GM21447 (cell line): ENCODE measurements at regions not wholly inside any gene's neighbourhood (a gene's known extent, or its start where the extent isn't known, plus 50 kb on each side); places are given as distances from the start of the nearest gene placed in this dataset.

Experiments used
- ATAC-seq: cut with Tn5 transposase; IDR thresholded peaks from one replicate; pipeline ENCODE4 v1.9.1; 2021; ENCODE audit not compliant: unreplicated experiment

- ATAC-seq, result no peak
Observed at GRCh38 chr2:126368758-126369157, 287.2 kb upstream of the GYPC start.

- no peak for ATAC-seq
Observed at GRCh38 chr2:126370201-126370600, 285.8 kb upstream of the GYPC start.

- no peak for ATAC-seq
Observed at GRCh38 chr2:126372406-126372805, 283.6 kb upstream of the GYPC start.

- no peak for ATAC-seq
Observed at GRCh38 chr2:126378176-126378575, 277.8 kb upstream of the GYPC start.

- ATAC-seq, result no peak
Observed at GRCh38 chr2:126381091-126381490, 274.9 kb upstream of the GYPC start.

GRCh38 chr2:126382998-126383397, 273.0 kb upstream of the GYPC start:
- ATAC-seq, result no peak

- no peak for ATAC-seq
Observed at GRCh38 chr2:126383800-126384199, 272.2 kb upstream of the GYPC start.

- ATAC-seq, result no peak
Observed at GRCh38 chr2:126385441-126385840, 270.5 kb upstream of the GYPC start.

- ATAC-seq, result no peak
Observed at GRCh38 chr2:126385983-126386382, 270.0 kb upstream of the GYPC start.

GRCh38 chr2:126389446-126389845, 266.5 kb upstream of the GYPC start:
- ATAC-seq, result no peak

GRCh38 chr2:126392889-126393288, 263.1 kb upstream of the GYPC start:
- ATAC-seq, result no peak

GRCh38 chr2:126399001-126399400, 257.0 kb upstream of the GYPC start:
- no peak for ATAC-seq

- ATAC-seq, result no peak
Observed at GRCh38 chr2:126403039-126403628, 252.8 kb upstream of the GYPC start.

GRCh38 chr2:126406267-126406666, 249.7 kb upstream of the GYPC start:
- no peak for ATAC-seq

GRCh38 chr2:126408671-126409070, 247.3 kb upstream of the GYPC start:
- ATAC-seq, result no peak

GRCh38 chr2:126409850-126410249, 246.1 kb upstream of the GYPC start:
- ATAC-seq, result no peak

- no peak for ATAC-seq
Observed at GRCh38 chr2:126413079-126413478, 242.9 kb upstream of the GYPC start.

- no peak for ATAC-seq
Observed at GRCh38 chr2:126419403-126419802, 236.6 kb upstream of the GYPC start.

- ATAC-seq, result no peak
Observed at GRCh38 chr2:126425943-126426342, 230.0 kb upstream of the GYPC start.

- ATAC-seq, result no peak
Observed at GRCh38 chr2:126429103-126429502, 226.9 kb upstream of the GYPC start.

- no peak for ATAC-seq
Observed at GRCh38 chr2:126431136-126431535, 224.8 kb upstream of the GYPC start.

GRCh38 chr2:126436411-126436810, 219.5 kb upstream of the GYPC start:
- ATAC-seq, result no peak

- ATAC-seq, result no peak
Observed at GRCh38 chr2:126437016-126437415, 218.9 kb upstream of the GYPC start.

- no peak for ATAC-seq
Observed at GRCh38 chr2:126444512-126444911, 211.4 kb upstream of the GYPC start.
